CD4-positive, alpha-beta T cell treated with Interleukin-17A for 4 hours (primary cell): ENCODE measurements at regions not wholly inside any gene's neighbourhood (a gene's known extent, or its start where the extent isn't known, plus 50 kb on each side); places are given as distances from the start of the nearest gene placed in this dataset.

Source experiments
- DNase-seq: peaks from one replicate; pipeline ENCODE4 v3.0.0-alpha.2; 2020; ENCODE audit warnings: mixed read lengths

GRCh38 chr20:57960803-57961575 is 251.2 kb upstream of the PMEPA1 start:
- no peak for DNase-seq

- DNase-seq = no peak
Observed at GRCh38 chr20:57959589-57959988, 249.8 kb upstream of the PMEPA1 start.

GRCh38 chr20:57959018-57959417 is 249.2 kb upstream of the PMEPA1 start:
- no peak for DNase-seq

- no peak for DNase-seq
Observed at GRCh38 chr20:57958050-57958420, 248.2 kb upstream of the PMEPA1 start.

GRCh38 chr20:57957411-57958049 is 247.7 kb upstream of the PMEPA1 start:
- DNase-seq = no peak

GRCh38 chr20:57953638-57954037 is 243.8 kb upstream of the PMEPA1 start:
- no peak for DNase-seq

- DNase-seq = no peak
Observed at GRCh38 chr20:57952136-57952535, 242.3 kb upstream of the PMEPA1 start.

GRCh38 chr20:57951549-57951948 is 241.7 kb upstream of the PMEPA1 start:
- DNase-seq = no peak

- no peak for DNase-seq
Observed at GRCh38 chr20:57950764-57951485, 241.1 kb upstream of the PMEPA1 start.

GRCh38 chr20:57948180-57948955 is 238.6 kb upstream of the PMEPA1 start:
- no peak for DNase-seq

GRCh38 chr20:57947421-57948179 is 237.8 kb upstream of the PMEPA1 start:
- no peak for DNase-seq

GRCh38 chr20:57946559-57947315 is 236.9 kb upstream of the PMEPA1 start:
- DNase-seq = no peak

GRCh38 chr20:57944988-57945387 is 235.2 kb upstream of the PMEPA1 start:
- no peak for DNase-seq

GRCh38 chr20:57943950-57944349 is 234.1 kb upstream of the PMEPA1 start:
- DNase-seq = no peak

- no peak for DNase-seq
Observed at GRCh38 chr20:57943291-57943690, 233.5 kb upstream of the PMEPA1 start.

- DNase-seq = no peak
Observed at GRCh38 chr20:57941604-57942381, 232.0 kb upstream of the PMEPA1 start.

GRCh38 chr20:57940868-57941522 is 231.2 kb upstream of the PMEPA1 start:
- DNase-seq = no peak

GRCh38 chr20:57940376-57940775 is 230.6 kb upstream of the PMEPA1 start:
- no peak for DNase-seq

- no peak for DNase-seq
Observed at GRCh38 chr20:57939499-57939898, 229.7 kb upstream of the PMEPA1 start.
